NCI-H2029 (cell line): ENCODE measurements at regions not wholly inside any gene's neighbourhood (a gene's known extent, or its start where the extent isn't known, plus 50 kb on each side); places are given as distances from the start of the nearest gene placed in this dataset.
A peak's percentile ranks its signal among the peaks of the same experiment; 100 is the strongest.
"Not testable (repeated sequence)": the region's sequence is repeated elsewhere in the genome, so short reads cannot be mapped to it uniquely, and the experiment has no call there.

Source experiments
- DNase-seq: peaks from one replicate; lab custom pipeline; 2025; lab: John Stamatoyannopoulos, UW

GRCh38 chr4:132382243-132382642, 766.9 kb upstream of the PCDH10 start:
- DNase-seq, result no peak

- no peak for DNase-seq
Measured at GRCh38 chr4:132383571-132384199, 765.4 kb upstream of the PCDH10 start.

DNA sequence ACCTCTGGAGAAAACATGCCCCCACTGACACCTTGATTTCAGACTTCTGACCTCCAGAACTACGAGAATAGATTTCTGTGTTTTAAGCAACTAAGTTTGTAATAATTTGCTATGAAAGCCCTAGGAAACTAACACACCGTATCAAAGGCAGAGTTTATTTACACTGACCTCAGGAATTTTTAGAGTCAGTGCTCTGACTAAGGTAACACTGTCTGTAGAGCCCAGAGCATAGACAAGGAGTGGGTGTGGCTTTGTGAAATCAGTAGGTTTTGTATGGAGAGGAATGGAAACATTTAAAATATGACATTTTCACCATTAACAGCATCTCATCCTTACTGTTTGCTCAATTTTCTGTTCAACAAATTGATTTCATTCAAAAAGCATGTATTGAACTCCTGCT, 764.4 kb upstream of the PCDH10 start:
- no peak for DNase-seq

DNA sequence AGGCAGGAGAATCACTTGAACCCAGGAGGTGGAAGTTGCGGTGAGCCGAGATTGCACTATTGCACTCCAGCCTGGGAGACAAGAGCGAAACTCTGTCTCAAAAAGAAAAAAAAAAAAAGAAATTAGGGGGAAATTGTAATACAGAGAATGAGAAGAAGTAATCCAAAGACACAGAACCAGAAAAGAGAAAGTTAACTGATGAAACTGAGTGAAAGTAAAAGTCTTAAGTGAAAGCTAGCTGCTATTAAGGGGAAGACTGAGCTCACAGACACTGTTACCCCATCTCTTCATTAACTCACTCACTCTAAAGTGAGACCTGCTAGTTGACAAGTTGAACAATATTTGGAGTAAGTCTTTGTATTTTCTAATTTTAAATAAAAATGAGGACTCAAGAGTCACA, 763.0 kb upstream of the PCDH10 start:
- no peak for DNase-seq

GRCh38 chr4:132387060-132387459, 762.0 kb upstream of the PCDH10 start:
- no peak for DNase-seq

- DNase-seq, result no peak
Measured at GRCh38 chr4:132395561-132395960, 753.5 kb upstream of the PCDH10 start.

GRCh38 chr4:132396636-132397035, 752.5 kb upstream of the PCDH10 start:
- DNase-seq, result no peak

GRCh38 chr4:132417220-132417619, 731.9 kb upstream of the PCDH10 start:
- DNase-seq, result no peak

DNA sequence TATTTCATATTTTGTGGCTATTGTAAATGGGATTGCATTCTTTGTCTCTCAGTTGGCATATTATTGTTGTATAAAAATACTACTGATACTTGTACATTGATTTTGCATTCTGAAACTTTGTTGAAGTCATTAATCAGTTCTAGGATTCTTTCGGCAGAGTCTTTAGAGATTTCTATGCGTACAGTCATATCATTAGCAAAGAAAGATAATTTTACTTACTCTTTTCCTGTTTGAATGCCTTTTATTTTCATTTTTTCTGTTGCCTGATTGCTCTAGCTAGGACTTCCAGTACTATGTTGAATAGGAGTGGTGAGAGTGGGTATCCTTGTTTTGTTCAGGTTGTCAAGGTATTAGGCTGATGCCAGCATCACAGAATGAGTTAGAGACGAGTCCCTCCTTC, 722.0 kb upstream of the PCDH10 start:
- no peak for DNase-seq

DNA sequence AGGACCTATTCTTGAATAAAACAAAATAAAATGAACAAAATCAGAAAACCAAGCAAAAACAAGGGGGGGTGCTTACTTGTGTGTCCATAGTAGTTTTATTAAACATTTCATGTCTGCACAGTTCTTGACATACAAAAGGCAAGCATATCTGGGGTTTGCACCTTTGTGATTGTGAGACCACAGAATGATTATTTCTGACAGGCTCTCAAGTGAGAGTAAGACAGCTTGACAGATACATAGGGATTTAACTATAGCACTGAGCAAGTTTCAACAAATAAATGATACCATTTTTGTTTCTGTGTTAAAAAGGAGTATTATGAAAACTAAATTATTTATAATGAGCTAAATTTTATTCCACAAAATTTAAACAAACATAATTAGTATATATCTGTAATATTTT, 712.0 kb upstream of the PCDH10 start:
- DNase-seq, result no peak

- DNase-seq, result no peak
Measured at GRCh38 chr4:132445386-132445785, 703.7 kb upstream of the PCDH10 start.

GRCh38 chr4:132457987-132458386, 691.1 kb upstream of the PCDH10 start:
- not testable (repeated sequence) for DNase-seq

DNA sequence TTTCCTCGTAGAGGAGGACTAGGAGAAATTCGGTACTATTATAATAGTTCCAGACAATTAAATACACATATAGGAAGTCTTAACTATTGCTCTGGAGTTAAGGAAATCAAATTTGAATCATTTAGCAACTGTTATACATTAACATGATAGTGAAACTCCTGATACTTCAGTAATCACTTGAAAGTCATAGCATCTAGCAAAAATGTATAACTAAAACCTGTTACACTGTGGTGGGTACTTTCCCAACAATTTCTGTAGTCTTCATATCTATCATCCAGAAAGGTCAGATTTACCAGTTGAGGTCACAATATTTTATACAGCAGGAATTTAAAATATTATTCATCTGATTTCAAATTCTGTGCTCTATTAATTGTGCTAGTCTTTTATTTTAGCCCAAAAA, 669.6 kb upstream of the PCDH10 start:
- DNase-seq, result no peak

- DNase-seq, result no peak
Measured at GRCh38 chr4:132488555-132488954, 660.5 kb upstream of the PCDH10 start.

DNA sequence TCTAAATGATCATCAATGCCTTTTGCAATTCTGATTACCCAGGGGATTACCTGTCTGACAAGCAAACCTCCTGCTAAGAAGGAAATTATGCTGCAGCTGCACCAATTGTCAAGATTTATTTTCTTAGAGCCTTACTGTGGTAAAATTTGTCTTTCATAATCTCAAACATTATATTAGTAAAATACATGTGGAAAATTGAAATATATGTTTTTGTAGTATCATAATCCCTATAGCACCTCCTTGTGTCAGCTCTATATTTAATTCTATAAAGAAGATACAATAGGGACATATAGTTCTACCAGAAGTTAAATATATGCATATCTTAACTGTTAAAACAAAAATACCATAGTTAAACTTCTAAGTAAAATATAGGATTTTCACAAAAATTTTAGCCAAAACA, 655.6 kb upstream of the PCDH10 start:
- DNase-seq, result no peak

DNA sequence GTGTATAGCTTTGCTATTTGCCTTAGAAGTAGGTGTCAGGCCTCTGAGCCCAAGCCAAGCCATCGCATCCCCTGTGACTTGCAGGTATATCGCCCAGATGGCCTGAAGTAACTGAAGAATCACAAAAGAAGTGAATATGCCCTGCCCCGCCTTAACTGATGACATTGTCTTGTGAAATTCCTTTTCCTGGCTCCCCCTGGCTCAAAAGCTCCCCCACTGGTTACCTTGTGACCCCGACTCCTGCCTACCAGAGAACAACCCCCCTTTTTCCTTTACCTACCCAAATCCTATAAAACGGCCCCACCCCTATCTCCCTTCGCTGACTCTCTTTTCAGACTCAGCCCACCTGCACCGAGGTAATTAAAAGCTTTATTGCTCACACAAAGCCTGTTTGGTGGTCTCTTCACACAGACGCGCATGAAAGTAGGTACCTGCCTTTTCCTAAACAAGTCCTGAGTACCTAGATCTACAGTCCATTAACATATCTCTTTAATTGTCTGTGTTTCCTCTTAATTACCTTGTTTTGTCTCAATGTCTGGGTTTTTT, 653.8 kb upstream of the PCDH10 start:
- not testable (repeated sequence) for DNase-seq

DNA sequence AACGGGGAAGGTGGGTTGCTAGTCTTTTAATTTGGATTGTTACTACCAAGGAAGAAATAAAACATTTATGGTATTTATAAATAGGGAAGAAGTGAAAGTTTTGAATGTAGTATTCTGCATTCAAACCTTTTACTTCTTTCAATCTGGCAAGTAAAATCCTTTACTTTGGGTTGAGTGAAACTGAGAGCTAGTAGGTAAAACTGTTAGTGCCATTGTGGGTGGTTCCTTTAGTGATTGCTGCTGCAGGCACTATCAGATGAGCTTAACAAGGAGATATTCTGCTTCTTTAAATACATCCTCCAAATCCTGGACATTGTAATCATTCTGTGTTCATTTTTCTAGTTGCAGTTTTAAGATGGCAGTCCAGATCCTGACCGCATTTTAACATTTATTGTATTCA, 650.9 kb upstream of the PCDH10 start:
- no peak for DNase-seq

DNA sequence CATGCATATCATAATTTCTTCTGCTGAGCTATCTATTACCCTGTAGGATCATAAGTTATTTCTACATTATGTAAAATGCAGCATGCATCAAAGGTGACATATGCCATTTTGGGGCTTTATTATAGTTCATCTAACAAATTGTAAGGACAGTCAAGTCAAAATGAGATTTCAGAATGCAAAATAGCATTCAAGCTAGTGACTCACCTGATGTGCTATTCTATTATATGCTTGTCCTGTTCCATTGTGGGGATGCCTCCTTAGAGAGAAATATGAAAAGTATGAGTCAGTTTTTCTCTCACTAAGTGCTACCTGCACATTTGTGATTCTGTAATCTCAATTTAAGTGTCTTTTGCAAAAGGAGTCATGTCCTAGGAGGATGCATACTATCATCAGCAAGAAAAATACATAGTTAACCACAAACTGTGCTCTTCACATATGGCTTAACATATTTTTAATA, 647.0 kb upstream of the PCDH10 start:
- DNase-seq, result no peak

GRCh38 chr4:132504438-132504837, 644.7 kb upstream of the PCDH10 start:
- no peak for DNase-seq

- no peak for DNase-seq
Measured at GRCh38 chr4:132506568-132506967, 642.5 kb upstream of the PCDH10 start.

DNA sequence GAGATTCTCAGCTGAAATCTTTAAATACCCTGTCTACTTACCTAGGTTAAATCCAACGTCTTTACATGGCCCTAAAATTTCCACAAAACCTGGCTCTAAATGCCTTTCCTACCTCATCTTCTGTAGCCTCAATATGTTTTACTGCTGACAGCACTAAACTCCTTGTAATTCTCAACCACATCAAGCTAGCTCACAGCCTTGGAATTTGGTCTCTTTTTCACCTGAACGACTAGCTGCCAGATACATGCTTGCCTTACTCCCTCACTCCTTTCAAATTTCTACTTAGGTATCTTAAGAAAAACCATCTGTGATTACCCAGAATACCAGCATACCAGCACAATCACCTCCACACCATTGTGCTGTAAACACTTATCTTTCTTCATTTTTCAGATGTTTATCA, 635.6 kb upstream of the PCDH10 start:
- DNase-seq, result no peak

DNA sequence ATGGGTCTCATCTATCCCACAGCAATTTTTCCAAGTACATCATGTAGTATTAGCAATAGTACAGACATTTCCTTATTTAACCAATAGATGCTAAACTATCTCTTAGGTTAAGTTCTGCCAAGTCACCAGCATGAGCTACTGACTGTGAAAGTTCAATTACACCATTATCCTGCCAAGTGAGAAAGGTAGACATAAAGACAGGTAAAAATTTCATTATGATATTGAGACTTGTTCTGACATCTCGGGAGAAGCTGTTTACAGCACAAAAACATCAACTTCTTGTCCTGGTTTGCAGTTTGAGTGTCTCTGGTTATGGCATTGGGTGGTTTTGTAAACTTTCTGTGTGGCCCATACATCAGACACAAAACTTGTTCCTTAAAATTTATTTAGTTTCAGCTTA, 622.4 kb upstream of the PCDH10 start:
- DNase-seq, result no peak

DNA sequence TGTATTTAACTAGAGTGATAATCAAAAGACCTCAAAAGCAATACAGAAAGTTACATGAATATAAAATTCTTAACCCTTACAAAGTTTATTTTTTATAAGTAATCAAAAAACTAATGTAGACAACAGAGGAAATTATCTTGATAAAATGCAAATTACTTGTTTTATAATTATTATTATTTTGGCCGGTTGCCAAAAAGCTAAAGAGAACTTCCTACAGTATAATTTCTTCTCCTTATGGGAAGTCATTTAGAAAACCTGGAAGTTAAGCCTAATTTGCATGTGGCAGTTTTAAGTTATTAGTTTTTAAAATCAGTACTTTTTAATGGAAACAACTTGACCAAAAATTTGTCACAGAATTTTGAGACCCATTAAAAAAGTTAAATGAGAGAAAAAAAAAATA, 621.3 kb upstream of the PCDH10 start:
- no peak for DNase-seq

GRCh38 chr4:132530861-132531260, 618.2 kb upstream of the PCDH10 start:
- DNase-seq, result peak; percentile 50
